GM21619 (cell line): ENCODE measurements at regions not wholly inside any gene's neighbourhood (a gene's known extent, or its start where the extent isn't known, plus 50 kb on each side); places are given as distances from the start of the nearest gene placed in this dataset.
A peak's percentile ranks its signal among the peaks of the same experiment; 100 is the strongest.

ENCODE experiments used
- ATAC-seq: cut with Tn5 transposase; IDR thresholded peaks from one replicate; pipeline ENCODE4 v1.9.1; 2021; ENCODE audit not compliant: unreplicated experiment

- no peak for ATAC-seq
Observed at GRCh38 chr18:51398104-51398503, 200.6 kb upstream of the MEX3C start.

GRCh38 chr18:51399491-51400122, 202.1 kb upstream of the MEX3C start:
- no peak for ATAC-seq

DNA sequence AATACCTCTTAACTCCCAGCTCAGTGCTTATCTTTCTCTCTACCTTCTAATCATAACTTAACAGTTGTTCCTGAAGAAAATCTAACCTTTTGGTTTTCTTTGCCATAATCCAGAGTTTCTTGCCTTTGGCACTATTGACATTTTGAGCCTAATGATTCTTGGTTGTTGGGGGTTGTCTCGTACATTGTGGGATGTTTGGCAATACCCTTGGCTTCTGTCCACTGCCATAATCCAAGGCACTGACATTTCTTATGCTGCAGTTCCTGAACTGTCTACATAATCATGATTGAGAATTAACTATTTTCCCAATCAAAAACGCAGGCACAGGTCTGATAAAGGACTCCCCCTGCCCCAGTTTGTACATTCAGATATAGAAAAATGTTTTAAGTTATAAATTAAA, 203.2 kb upstream of the MEX3C start:
- ATAC-seq, result no peak

GRCh38 chr18:51401912-51402311, 204.4 kb upstream of the MEX3C start:
- no peak for ATAC-seq

DNA sequence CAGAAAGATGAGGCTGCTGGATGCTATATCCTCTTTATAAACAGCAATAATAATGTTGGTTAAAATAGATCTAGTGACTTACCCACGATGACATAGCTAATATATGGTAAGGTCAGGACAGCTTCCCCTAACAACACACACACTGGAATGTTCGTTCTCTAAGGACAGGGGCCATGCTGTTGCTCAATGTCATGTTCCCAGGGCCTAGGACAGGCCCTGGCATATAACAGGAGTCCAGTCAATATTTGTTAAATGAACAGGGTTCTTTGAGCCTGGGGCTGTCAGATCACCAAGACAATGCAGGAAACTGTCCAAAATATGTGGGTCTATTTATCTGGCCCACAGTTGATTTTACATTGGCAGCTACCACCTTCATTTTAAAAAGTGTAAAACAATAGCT, 207.1 kb upstream of the MEX3C start:
- ATAC-seq, result no peak

GRCh38 chr18:51405683-51406477, 208.4 kb upstream of the MEX3C start:
- no peak for ATAC-seq

- no peak for ATAC-seq
Observed at GRCh38 chr18:51417643-51418483, 220.4 kb upstream of the MEX3C start.

DNA sequence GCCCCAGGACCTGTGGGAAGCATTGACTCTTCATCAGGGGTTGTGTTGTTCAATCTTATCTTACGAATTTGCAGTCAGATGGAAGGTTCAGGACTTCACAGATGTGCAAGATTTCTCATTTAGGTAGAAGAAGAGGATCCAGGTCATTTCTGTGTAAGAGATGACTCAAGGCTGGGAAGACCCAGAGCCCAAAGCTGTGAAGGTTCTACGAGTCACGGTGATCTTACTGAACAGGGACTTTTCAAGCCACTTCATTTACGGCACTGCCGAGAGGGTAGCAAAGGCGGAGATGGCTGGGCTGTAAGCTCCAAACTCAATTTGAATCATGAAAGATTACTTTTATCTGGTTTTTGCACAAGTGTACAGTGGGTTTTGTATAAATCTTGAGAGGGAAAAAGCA, 228.0 kb upstream of the MEX3C start:
- peak; percentile 69 for ATAC-seq

DNA sequence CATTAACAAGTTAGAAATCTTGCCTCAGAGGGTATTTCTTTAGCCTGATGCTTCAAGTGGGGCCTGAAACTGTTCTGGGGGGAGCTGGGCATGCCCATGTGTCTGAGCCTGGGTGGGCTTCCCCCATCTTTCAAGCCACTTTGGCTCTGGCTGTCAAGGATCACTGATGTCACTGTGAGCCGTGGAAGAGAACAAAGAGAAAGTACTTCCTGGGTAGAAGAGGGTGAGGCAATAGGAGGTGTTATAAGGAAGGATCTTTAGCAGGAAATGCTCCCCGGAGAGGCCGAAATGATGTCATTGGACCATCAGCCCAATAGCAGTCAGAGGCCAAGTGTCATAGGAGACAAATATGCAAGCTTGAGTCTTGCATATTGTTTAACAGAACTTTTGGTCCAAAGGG, 228.4 kb upstream of the MEX3C start:
- ATAC-seq, result peak; percentile 64

DNA sequence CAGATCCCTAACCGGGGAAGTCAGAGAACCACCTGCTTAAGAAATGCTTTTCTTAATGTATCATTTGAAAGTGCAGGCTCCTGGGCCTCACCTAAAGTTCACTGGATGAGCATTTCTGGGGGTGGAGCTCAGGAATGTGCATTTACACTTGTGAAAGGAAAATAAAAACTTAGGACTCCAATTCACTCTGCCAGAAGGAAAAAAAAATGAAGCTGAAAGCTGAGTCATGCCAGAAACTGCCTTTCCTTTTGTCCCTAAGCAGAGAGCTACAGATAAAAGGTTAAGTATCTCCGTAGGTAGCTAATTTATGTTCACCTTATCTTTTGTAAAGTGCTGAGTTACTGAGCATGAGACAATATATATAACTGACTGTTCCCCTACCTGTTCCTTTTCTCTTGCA, 229.5 kb upstream of the MEX3C start:
- no peak for ATAC-seq

DNA sequence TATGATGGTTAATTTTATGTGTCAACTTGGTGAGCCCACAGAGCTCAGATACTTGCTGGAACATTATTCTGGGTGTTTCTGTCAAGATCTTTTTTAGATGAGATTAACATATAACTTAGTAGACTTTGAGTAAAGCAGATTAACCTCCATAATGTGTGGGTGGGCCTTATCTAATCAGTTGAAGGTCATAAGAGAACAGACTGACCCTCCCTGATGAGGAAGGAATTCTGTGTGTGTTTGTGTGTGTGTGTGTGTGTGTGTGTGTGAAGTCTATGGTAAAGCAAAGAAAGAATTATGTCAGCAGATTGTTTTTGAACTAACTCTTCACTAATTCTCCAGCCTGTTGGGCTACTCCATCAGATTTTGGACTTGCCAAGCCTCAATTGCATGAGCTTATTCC, 232.2 kb upstream of the MEX3C start:
- ATAC-seq, result no peak

GRCh38 chr18:51430538-51430937, 233.1 kb upstream of the MEX3C start:
- ATAC-seq, result no peak

GRCh38 chr18:51433296-51433695, 235.8 kb upstream of the MEX3C start:
- ATAC-seq, result no peak

DNA sequence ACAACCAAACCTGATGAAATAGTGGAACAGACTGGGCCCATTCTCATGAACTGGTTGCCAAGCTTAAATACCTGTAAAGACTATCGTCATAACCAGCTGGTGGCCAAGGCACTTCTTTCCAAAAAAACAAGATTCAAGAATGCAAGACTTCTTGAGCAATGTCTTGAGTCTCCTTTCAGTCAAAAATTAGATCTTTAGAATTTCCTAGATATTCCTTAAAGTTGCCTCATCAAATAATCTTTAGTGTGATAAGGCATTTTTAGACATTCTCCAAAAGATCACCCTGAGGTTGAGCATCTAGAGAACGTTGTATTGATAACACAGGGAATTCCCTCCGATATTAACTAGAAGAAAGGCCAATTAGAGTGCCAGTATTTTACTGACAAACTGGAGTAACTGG, 236.4 kb upstream of the MEX3C start:
- no peak for ATAC-seq

DNA sequence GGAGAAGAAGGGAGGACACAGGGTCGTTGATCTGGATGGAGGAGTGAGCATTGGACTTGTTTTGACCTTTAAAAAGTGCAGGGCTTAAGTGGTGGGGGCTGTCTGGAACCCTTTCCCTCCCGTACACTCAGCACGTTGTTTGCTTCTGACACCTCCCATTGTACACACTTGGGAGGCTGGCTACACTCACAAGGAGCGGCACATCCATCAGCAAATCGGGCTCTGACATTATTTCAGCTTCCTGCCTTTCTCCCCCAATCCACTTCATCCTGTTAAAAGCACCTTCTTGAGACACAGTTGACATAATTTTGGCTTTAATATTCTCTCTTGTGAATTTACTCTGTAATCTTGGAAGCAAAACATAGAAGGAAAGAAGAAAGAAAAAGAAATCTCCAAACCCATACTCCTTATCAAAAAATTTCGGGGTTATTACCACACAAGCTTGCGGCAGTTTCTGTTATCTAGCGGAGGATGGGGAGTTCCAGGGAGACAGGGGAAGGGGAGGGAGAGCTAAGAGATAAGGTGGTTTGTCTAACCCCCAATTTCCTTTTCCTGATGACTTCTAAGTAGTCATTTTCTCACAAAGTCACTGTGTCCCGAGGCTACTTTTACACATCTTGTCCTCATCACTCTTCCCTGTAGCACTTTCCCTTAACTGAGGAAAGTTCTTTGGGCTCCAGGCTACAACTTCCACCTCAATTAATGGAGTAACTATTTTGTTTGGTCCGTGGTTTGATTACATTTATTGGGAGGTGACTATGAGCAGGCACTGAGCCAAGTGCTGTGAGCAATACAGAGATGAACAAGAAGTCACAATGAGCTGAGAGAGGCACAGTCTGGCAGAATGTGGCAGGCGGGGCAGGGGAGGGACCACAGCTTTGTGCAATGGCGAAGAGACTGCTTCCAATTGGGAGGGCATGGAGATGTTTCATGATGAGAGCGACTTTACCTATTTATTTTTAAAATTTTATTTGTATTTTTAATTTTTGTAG, 240.1 kb upstream of the MEX3C start:
- ATAC-seq, result no peak

DNA sequence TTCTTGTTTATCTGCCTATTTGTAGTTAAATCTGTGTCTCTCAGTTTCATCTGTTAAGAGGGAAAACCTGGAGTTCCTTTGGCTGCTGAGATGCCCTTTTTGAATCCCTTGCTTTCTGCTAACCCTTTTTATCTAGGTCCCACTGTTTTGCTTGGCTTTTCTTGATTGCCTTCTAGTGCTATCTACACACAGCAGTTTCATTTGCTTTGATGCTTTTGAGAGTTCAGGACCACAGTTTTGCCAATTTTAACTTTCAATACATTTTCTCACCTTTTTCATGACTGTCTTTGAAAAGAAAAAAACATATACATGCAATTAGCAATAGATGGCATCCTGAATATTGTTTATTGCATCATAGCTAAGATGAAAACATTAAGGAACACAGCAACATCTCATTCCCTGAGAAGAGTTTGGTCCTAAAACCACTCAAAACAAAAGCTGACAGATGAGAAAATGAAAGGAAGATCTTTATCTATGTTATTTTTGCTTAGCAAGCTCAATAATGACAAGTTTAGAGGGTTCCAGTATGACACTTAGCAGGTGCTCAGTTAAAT, 241.4 kb upstream of the MEX3C start:
- ATAC-seq, result no peak

DNA sequence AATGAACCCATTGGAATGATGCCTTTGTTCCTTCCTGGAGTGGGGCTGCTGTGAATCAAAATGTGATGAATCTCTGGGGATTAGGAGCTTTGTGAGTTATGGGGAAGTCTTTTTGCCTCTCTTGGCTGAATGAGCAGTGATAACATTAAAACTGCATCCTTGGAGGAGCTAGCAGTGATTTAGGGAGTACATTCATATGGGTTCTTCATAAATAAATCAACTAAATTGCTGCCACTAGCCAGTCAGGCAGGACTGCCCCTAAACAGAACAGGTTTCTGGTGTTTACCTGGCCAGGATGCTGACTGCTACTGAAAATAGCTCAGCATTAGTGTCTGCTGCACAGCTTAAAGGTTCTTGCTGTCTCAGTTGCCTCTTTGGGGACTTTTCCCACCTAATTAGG, 244.5 kb upstream of the MEX3C start:
- no peak for ATAC-seq

DNA sequence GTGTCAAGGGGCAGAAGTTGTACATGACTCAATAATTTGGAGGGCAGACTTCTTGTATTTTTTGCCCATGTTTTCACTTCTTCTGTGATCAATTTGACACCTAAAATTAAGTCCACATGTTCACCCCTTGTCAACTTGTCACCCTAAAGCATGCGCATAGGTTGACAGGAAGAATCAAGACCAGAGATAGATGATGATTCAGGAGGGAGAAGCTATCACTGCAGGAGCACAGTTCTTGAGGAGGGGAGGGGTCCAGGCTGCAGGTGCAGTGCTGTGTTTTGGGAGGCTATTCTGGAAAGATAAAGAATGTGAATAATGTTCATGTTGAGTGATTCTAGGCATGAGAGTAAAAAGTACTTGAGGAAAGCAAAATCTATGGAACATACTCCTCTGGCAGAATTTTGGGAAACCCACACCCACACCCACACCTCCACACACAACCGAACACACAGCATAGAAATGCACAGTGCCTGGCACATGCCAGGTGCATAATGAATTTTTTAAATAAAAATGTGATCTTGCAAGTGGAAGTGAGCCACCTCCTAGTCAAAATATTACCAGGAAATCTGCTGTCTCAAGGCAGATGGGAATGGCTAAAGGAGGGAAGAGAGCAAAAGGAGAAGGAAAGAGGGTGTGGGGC, 249.2 kb upstream of the MEX3C start:
- ATAC-seq, result no peak

DNA sequence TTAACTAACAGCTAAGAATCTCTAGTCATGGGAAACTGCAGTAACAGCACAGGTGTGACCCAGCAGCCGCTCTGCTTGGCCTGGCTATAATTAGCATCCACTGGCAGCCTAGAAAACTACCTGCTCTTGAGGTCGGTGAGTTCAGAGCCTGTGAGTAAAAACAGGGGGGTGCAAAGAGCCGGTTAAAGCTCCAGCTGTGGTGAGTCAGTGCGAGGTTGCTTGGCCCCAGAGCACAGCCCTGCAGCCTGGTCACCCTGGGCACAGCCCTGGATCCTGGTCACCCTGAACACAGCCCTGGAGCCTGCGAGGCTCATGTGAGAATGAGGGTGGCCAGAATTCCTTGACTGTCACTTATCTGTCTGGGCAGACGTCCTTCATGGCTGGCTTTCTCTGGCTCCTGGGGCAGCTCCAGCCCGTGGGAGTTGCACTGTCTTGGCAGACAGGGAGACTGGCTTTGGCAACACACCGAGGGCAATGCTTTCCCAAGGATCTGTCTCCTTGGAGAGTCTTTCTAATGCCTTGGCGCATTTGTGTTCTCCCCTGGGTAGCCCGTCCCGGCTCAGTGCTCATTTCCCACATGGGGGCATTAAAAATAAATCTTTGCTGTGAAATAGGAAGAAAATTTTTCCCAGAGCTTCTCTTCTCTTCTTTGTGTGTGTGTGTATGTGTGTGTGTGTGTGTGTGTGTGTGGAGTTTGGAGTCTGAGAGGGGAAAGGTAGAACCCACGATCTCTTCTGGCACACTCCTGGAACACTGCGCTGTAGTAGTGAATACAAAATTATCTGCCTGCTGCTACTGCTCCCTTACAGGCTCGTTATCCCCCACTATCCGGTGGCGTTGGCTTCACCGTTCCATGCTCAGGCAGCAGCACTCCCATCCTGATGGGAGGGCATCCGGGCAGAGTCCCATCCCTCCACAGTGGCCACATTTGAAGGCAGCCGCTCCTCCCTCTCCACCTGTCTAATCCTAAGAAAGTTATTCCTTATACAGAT, 250.2 kb upstream of the MEX3C start:
- no peak for ATAC-seq
